A204.1 (cell line): ENCODE measurements at regions not wholly inside any gene's neighbourhood (a gene's known extent, or its start where the extent isn't known, plus 50 kb on each side); places are given as distances from the start of the nearest gene placed in this dataset.
A peak's percentile ranks its signal among the peaks of the same experiment; 100 is the strongest.
"Not testable (repeated sequence)": the region's sequence is repeated elsewhere in the genome, so short reads cannot be mapped to it uniquely, and the experiment has no call there.

Experiments used
- FAIRE-seq: peaks from 2 replicates; lab custom pipeline; 2012; peaks lifted over from hg19 to GRCh38; lab: Jason Lieb, UNC

DNA sequence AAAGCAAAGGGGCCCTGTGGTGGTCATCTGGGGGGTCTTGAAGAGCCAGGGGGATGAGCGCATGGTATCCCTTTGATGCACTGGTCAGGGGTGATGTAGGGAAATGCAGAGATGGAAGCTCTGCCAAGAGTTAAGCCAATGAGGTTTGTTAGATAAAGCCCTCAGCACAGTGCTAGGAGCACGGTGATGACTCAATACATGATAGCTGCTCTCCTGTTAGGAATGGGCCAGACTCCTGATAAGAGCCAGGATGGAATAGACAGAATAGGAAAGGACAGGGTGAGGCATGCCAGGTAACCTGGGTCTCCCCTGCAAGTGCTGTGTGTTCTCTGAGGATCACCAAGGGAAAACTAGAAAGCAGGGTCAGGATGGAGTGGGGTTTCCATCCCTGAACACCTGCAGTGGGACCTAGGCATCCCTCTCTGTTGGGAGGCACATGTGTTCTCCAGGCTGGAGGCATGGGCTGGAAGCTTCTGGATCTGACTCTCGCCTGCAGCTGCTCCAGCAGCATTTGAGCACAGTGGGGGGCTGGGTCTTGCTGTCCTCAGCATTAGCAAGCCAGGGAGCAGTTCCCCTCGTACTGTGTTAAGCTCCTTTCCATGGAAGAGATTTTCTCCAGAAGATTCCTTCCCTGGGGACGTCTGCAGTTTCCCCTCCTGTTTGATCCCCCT, 71.8 kb upstream of the TIAM2 start:
- no peak for FAIRE-seq

DNA sequence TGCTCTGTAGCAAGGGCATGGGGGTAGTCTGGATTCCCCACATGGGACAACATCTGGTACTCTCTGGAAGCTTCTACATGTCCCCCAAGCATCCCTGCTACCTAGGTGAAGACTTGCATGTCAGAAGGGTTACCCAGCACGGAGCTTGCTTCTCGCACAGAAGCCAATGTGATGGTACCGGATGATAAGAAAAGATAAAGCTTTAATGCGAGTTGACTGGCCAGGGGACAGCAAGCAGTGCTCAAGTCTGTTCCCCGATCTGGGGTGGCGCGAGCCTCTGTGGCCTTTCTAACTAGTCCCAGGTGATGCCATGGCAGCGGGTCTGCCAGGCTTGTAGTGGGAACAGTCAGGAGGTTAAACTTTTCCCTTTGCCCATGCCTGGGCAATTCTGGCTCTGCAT, 70.0 kb upstream of the TIAM2 start:
- FAIRE-seq: no peak

DNA sequence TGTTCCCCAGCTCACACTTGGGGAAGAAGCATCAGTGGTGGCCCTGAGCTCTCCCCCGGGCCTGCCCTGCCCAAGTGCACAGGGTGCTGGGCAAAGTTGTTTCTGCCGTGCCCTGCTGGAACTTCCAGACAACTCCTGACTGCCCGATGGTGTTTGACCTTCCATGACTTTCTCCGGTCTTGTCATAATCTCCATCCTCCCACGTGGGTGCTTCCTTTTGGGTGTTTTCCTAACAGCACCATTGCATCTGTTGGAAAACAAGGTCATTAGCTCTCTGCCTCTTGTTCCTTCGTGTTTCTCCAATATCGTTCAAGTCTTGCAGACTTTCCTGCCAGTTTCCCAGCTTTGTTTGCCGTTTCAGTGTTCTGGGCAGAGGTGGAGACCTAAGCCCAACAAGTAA, 68.7 kb upstream of the TIAM2 start:
- no peak for FAIRE-seq

DNA sequence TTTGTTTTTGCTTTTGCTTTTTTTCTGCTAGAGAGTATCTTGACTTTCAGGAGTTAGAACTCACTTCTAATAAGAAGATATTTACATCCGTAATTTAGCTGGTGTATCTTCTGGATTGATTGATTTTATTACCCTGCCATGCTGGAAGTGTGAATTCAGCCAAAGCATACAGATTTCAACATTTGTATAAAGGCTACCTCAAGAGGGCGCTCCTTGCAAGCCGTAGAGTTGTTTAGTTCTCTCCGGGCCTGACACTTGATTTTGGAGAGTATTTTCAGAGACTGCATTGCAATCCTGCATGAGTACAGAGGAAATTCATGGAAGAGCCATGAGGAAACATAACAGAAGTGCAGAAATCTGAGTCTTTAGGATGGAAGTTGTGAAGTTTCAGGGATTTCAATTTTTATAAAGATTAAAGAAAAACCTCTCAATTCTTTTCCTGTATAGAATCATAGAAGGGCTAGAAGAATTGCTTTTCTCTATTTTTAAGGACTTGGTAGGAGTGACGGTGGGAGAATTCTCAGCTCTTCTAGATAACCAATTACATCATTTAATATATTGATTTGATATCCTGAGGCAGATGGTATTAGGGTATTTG, 66.7 kb upstream of the TIAM2 start:
- FAIRE-seq: peak; percentile 98

DNA sequence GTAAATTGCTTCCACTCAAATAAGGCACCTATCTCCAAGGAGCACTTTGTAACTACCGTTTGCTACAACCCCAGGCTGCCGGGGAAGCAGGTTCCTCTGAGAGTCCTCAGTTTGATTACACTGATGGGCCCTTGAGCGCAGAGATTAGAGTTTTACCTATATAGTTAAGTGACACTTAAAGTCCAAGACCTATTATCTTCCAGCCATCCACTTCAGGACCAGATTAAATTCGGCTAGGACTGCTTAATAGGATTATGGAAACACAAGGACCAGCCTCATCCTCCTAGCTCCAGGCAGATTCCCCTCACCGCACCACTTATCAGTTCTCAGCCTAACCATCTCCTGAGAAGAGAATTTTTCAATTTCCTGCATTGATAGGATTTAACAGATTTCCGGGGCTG, 64.7 kb upstream of the TIAM2 start:
- FAIRE-seq: no peak

DNA sequence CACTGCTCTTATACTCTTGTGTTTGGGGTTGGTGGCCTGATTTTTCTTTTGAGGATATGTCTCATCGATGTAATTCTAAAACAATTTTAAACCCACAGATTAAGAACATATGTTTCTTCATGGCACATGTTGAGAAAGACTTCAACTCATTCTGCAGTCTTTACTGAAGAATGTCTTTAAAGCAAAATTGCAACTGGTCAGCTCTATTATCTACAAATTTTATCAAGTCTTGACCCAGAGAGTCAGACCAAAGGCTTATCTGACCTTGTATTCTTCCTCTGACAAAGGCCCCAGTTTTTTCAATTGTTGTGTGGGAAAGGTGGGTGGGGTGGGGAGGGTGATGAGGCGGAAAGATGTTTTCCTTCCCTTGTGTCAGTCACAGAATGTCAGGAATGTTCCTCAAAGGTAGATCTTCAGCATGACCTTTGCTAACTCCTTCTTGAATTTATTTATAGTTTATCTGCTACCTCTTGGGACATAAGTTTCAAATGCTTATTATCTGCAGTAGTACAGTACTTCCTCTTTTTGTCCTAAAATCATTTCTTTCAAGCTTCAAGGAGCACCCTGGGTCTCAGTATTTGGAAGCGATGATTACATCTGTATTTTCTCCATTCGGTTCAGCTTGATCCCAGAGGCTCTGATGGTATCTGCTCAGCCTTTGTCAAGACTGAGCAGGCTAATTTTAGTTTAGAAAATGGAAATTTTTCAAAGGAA, 63.2 kb upstream of the TIAM2 start:
- FAIRE-seq: peak; percentile 84

DNA sequence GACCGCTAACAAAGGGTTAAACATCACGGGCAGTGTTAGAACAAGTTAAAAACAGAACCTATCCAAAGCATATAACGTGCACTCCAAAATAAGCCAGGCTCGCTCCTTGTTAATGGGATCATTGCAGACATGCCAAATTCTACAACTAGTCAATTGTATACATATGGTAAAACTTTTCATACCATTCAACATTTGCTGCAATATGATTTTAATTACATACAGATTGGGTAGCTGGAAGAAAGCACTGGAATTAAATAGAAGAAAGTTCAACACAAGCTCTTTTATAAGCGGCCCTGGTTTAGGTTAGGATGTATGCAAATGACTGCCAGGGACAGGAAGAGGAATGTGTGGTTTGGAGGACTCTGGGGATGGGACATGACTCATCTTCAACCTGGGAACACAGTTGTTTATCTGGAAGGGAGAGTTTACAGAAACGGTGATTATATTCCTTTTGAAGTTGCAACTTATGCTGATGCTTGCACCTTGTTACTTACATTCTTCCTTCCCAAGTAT, 62.5 kb upstream of the TIAM2 start:
- peak; percentile 97 for FAIRE-seq

DNA sequence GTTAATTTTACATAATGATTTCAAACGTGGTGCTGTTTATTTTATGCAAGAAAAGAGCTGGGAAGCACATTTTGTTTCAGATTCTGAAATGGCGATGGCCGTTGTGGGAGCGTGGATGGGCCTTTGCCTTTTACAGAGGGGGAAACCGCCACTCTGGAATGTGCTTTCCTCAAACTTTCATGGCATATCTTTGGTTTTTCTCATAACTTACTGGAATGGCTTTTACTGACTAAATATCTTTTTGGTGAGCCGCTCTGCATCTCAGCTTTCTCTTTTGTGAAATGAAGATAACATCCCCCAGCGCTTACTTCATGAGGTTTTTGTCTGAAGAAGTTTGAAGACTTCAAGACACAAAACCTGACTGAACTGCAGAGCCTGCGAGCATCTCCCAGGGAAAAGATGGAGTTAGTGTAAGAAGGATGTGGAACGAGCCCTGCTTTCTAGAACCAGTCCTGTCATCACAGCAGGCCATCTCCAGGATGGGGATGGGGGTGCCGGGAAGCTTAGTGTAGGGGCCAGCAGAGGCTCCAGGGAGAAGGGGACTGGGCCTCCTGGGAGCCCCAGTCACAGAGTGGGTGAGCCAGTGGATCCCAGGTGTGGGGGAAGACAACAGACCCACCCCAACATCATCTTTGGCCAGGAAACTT, 61.8 kb upstream of the TIAM2 start:
- no peak for FAIRE-seq

DNA sequence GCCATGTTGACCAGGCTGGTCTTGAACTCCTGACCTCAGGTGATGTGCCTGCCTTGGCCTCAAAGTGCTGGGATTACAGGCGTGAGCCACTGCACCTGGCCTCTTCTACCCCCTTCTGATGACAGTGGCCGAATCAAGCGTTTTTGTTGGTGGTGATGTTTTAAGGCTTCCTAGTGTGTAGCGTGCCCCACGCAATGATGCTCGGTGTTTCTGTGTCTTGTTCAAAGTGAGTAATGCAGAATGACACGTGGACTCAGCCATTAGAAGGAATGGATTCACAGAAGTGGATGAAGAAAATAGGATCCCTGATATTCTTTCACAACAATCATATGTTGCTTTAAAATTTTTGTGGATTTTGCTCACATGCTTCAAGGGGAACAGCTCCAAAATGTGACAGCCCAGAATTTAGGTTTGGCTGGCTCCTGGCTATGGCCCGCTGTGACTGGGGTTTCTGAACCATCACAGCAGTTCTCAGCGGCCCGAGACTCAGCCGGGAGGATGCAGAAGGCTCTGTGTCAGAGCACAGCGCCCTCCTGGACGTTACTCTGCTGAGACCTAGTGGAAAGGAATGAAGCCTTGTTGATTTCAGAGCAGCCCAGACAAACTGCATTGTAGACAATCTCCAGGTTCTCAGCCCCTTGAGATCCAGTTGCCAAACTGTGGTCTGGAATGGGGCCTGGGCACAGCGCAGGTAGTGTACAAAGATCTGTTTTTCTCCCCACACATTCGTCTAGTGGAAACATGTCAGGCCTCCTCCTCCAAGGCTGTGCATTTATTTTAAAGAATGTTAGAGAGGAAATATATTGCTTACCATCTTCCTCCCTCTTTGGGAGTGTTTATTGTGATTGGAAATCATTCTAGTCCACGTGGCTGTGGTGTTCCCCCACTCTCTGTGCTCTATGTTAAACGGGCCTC, 57.6 kb upstream of the TIAM2 start:
- FAIRE-seq: peak; percentile 74

DNA sequence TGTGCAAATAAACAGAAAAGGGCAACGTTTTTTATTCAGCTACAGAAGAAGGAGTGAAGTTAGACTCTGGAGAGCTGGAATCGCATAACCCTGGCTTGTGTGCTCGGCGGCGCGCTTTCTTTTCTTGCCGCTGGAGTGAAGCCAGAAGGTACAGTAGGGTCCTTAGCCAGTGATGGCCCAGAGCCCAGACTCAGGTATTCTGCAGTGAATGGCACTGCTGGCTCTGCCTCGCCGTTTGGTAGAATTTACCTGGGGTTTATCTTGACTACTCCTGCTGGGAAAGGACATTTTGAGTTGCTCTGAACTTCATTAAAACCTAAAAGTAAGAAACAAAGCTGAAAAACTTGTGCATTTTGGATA, 56.9 kb upstream of the TIAM2 start:
- no peak for FAIRE-seq

DNA sequence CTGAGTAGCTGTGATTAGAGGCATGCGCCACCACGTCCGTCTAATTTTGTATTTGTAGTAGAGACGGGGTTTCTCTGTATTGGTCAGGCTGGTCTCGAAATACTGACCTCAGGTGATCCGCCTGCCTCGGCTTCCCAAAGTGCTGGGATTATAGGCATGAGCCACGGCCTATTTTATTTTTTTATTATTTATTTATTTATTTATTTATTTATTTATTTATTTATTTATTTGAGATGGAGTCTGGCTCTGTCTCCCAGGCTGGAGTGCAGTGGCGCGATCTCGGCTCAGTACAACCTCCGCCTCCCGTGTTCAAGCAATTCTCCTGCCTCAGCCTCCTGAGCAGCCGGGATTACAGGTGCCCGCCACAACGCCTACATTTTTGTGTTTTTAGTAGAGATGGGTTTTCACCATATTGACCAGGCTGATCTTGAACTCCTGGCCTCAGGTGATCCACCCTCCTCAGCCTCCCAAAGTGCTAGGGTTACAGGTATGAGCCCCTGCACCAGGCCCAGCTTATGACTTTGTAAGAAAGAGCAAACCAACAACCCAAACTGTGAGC, 56.3 kb upstream of the TIAM2 start:
- not testable (repeated sequence) for FAIRE-seq

DNA sequence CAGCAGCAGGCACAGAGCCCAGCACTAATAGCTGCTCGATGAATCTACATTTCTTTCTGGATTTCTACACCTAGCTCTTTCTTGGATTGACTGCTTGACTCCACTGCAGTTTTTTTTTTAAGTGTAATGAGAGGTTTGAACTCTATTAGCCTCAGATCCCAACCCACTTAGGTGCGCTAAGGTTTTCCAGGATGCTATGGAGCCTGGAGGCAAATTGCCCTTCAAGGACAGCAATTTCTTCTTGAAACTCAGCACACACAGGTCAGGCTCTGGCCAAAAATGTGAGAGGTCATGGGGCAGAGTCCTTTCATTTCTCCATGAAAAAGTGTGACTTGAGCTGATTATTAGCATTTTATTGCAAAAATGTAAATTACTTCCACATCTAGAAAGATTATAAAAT, 52.3 kb upstream of the TIAM2 start:
- no peak for FAIRE-seq

DNA sequence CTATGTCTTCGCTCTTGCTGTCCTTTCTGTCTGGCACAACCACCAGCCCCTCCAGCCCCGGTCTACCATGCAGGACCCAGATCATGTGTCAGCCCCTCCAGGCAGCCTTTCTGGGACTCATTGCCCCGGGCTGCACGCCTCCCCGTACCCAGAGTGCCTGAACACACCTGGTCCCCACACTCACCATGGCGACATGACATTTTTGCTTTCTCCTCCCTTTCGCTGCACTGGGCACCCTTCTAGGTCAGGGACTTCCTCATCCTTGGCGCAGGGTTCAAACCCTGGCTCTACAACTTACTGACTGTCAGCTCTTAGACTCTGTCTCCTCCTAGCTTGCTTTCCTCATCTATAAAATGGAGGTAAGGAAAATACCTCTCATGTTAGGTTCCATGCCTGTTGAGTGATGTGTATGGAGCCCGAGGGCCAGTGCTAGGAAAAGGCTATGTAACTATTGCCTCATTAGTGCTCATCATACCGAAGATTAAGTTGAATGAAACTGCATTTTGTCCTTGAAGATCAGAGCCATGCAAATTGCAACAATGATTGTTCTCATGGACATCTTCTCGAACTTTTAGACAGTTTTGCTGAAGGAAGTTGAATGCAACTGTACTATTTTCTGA, 49.7 kb upstream of the TIAM2 start:
- FAIRE-seq: no peak
